Peyer's patch (tissue), 4 donors: ENCODE measurements at regions not wholly inside any gene's neighbourhood (a gene's known extent, or its start where the extent isn't known, plus 50 kb on each side); places are given as distances from the start of the nearest gene placed in this dataset.
"Not testable (repeated sequence)": the region's sequence is repeated elsewhere in the genome, so short reads cannot be mapped to it uniquely, and the experiment has no call there.

Source experiments
- DNase-seq, 3 donors: peaks; one replicate each; pipeline ENCODE4 v3.0.0-alpha.2; 2017 to 2019
- H3K27ac ChIP-seq, 4 donors: fragments of 200-600 bp; sonication (generic); one replicate each; pipeline ENCODE4 v1.5.1; 2016 to 2019
- H3K27me3 ChIP-seq, 2 donors: fragments of 200-600 bp; sonication (generic); one replicate each; pipeline ENCODE4 v1.5.1; 2019
- H3K36me3 ChIP-seq, 3 donors: fragments of 200-600 bp; sonication (generic); one replicate each; pipeline ENCODE4 v1.5.1; 2016 to 2019
- H3K4me1 ChIP-seq, 4 donors: fragments of 200-600 bp; sonication (generic); one replicate each; pipeline ENCODE4 v1.5.1; 2016 to 2019
- H3K4me3 ChIP-seq, 4 donors: fragments of 200-600 bp; sonication (generic); 1 replicate in 3 of 4; 2 replicates in 1 of 4; pipeline ENCODE4 v1.5.1; 2016 to 2019; ENCODE audit warnings: mild to moderate bottlenecking in 1 of 4
- H3K9me3 ChIP-seq, 4 donors: fragments of 200-600 bp; sonication (generic); one replicate each; pipeline ENCODE4 v1.5.1; 2016 to 2019; ENCODE audit warnings: mild to moderate bottlenecking in 1 of 4
- CTCF ChIP-seq, 6 experiments: fragments of 450-650 bp in 4 of 6; fragments of 200-600 bp in 2 of 6; sonication (generic) in 1 of 6; IDR thresholded peaks; one replicate each; pipeline ENCODE4 v1.5.1; 2017 to 2019; ENCODE audit warnings: antibody characterized with exemption in 6 of 6, mild to moderate bottlenecking in 3 of 6, moderate library complexity in 1 of 6
- POLR2A ChIP-seq, 2 donors: fragments of 450-650 bp; IDR thresholded peaks; one replicate each; pipeline ENCODE4 v1.5.1; 2017; ENCODE audit warnings: antibody characterized with exemption in 2 of 2, mild to moderate bottlenecking in 2 of 2, moderate library complexity in 2 of 2

GRCh38 chr6:115873901-115874300, 186.8 kb downstream of the FRK start:
- H3K4me1 ChIP-seq, result no peaks in the 10 kb centered on the region
- no peak for DNase-seq
- no peak overlapping the region for H3K4me3 ChIP-seq
- H3K27ac ChIP-seq, result no peak overlapping the region
- H3K27me3 ChIP-seq, result no peaks in the 10 kb centered on the region
- TF ChIP-seq POLR2A (IDR thresholded peaks at IDR 0.05), result no peak
- no peak for TF ChIP-seq CTCF (IDR thresholded peaks at IDR 0.05)
- H3K9me3 ChIP-seq, result no peaks in the 10 kb centered on the region
- no peaks in the 10 kb centered on the region for H3K36me3 ChIP-seq

- no peak for DNase-seq
- TF ChIP-seq CTCF (IDR thresholded peaks at IDR 0.05) (no peak), POLR2A (IDR thresholded peaks at IDR 0.05) (no peak)
- H3K36me3 ChIP-seq, result no peaks in the 10 kb centered on the region
- H3K4me1 ChIP-seq, result no peaks in the 10 kb centered on the region
- no peaks in the 10 kb centered on the region for H3K9me3 ChIP-seq
- H3K27me3 ChIP-seq, result no peaks in the 10 kb centered on the region
- H3K27ac ChIP-seq, result no peak overlapping the region
- H3K4me3 ChIP-seq, result no peak overlapping the region
These were observed 190.2 kb downstream of the FRK start for GRCh38 chr6:115870464-115870863.

GRCh38 chr6:115865914-115866313, 194.8 kb downstream of the FRK start:
- H3K4me3 ChIP-seq, result no peak overlapping the region
- H3K27ac ChIP-seq, result no peak overlapping the region
- no peak for TF ChIP-seq CTCF (IDR thresholded peaks at IDR 0.05)
- TF ChIP-seq POLR2A (IDR thresholded peaks at IDR 0.05), result no peak
- H3K27me3 ChIP-seq, result no peaks in the 10 kb centered on the region
- H3K9me3 ChIP-seq, result no peaks in the 10 kb centered on the region
- H3K36me3 ChIP-seq, result no peaks in the 10 kb centered on the region
- DNase-seq, result no peak
- no peaks in the 10 kb centered on the region for H3K4me1 ChIP-seq

- H3K4me1 ChIP-seq, result no peaks in the 10 kb centered on the region
- H3K27me3 ChIP-seq, result no peaks in the 10 kb centered on the region
- DNase-seq, result no peak
- H3K36me3 ChIP-seq, result no peaks in the 10 kb centered on the region
- no peak overlapping the region for H3K27ac ChIP-seq
- TF ChIP-seq POLR2A (IDR thresholded peaks at IDR 0.05), result no peak
- H3K4me3 ChIP-seq, result no peak overlapping the region
- H3K9me3 ChIP-seq, result no peaks in the 10 kb centered on the region
These were observed 197.5 kb downstream of the FRK start for GRCh38 chr6:115863211-115863610.

GRCh38 chr6:115861658-115862057, 199.0 kb downstream of the FRK start:
- H3K27ac ChIP-seq, H3K27me3 ChIP-seq, H3K4me1 ChIP-seq, H3K9me3 ChIP-seq, DNase-seq, H3K4me3 ChIP-seq, H3K36me3 ChIP-seq: not testable (repeated sequence)

- not testable (repeated sequence) for DNase-seq, H3K36me3 ChIP-seq, H3K4me1 ChIP-seq, H3K27me3 ChIP-seq, H3K4me3 ChIP-seq, H3K9me3 ChIP-seq, H3K27ac ChIP-seq
These were observed 201.1 kb downstream of the FRK start for GRCh38 chr6:115859577-115859976.

GRCh38 chr6:115854866-115855665, 205.6 kb downstream of the FRK start:
- TF ChIP-seq POLR2A (IDR thresholded peaks at IDR 0.05), result no peak
- no peak for TF ChIP-seq CTCF (IDR thresholded peaks at IDR 0.05)
- Histone ChIP-seq H3K4me1 (no peaks in the 10 kb centered on the region), H3K9me3 (peaks cover 0 to 4% (median 0%) of the 10 kb centered on the region in 4 donors), H3K4me3 (no peak overlapping the region), H3K27me3 (no peaks in the 10 kb centered on the region), H3K27ac (no peak overlapping the region), H3K36me3 (no peaks in the 10 kb centered on the region)
- no peak for DNase-seq
